ENCODE measurements at regions not wholly inside any gene's neighbourhood (a gene's known extent, or its start where the extent isn't known, plus 50 kb on each side); places are given as distances from the start of the nearest gene placed in this dataset.

GRCh38 chr11:40037005-40037404 lies 1422.4 kb downstream of the LRRC4C start (continued):
- TF ChIP-seq ZNF740 (CRISPR knock-in tag; IDR thresholded peaks at IDR 0.05) = no peak
- no peak for TF ChIP-seq ZNF740 (tag; IDR thresholded peaks at IDR 0.05)
- no peak for TF ChIP-seq CHD4 (IDR thresholded peaks at IDR 0.05; ENCODE audit: insufficient read depth, insufficient replicate concordance, low read depth, low read length, poor library complexity, severe bottlenecking)
- no peak for TF ChIP-seq WHSC1 (IDR thresholded peaks at IDR 0.05; ENCODE audit: low read length)
- no peak for TF ChIP-seq NR0B1 (IDR thresholded peaks at IDR 0.05; ENCODE audit: partially characterized antibody)
- TF ChIP-seq ZNF408 (CRISPR knock-in tag; IDR thresholded peaks at IDR 0.05; ENCODE audit: low read depth) = no peak
- no peak for TF ChIP-seq ZNF449 (CRISPR knock-in tag; IDR thresholded peaks at IDR 0.05)
- TF ChIP-seq CBX8 (IDR thresholded peaks at IDR 0.05; ENCODE audit: borderline replicate concordance, extremely low read depth, low read depth, low read length, poor library complexity, severe bottlenecking) = no peak
- TF ChIP-seq EP400 (IDR thresholded peaks at IDR 0.05) = no peak
- no peak for TF ChIP-seq TAL1 (IDR thresholded peaks at IDR 0.05)
- TF ChIP-seq ETS2 (tag; IDR thresholded peaks at IDR 0.05; ENCODE audit: borderline replicate concordance, poor library complexity, severe bottlenecking) = no peak
